GM12891 (cell line): ENCODE measurements at regions not wholly inside any gene's neighbourhood (a gene's known extent, or its start where the extent isn't known, plus 50 kb on each side); places are given as distances from the start of the nearest gene placed in this dataset.

Experiments used
- PAX5 ChIP-seq: IDR thresholded peaks from 2 replicates; pipeline ENCODE4 v1.6.1; 2011; ENCODE audit warnings: low read length, moderate library complexity, mild to moderate bottlenecking; ENCODE audit not compliant: insufficient read depth, severe bottlenecking
- POLR2A ChIP-seq: IDR thresholded peaks from 2 replicates; pipeline ENCODE4 v1.6.1; 2011; ENCODE audit warnings: low read depth, low read length, control low read depth
- POLR2AphosphoS5 ChIP-seq: IDR thresholded peaks from 2 replicates; pipeline ENCODE4 v1.6.1; 2011; ENCODE audit warnings: low read depth, low read length, control low read depth
- POU2F2 ChIP-seq: IDR thresholded peaks from 2 replicates; pipeline ENCODE4 v1.6.1; 2011; ENCODE audit warnings: low read depth, mild to moderate bottlenecking, control low read depth, low read length, moderate library complexity
- SPI1 ChIP-seq: IDR thresholded peaks from 2 replicates; pipeline ENCODE4 v1.6.1; 2011; ENCODE audit warnings: low read depth, low read length, control low read depth
- TAF1 ChIP-seq: IDR thresholded peaks from 2 replicates; pipeline ENCODE4 v1.6.1; 2011; ENCODE audit warnings: low read depth, low read length, control low read depth

DNA sequence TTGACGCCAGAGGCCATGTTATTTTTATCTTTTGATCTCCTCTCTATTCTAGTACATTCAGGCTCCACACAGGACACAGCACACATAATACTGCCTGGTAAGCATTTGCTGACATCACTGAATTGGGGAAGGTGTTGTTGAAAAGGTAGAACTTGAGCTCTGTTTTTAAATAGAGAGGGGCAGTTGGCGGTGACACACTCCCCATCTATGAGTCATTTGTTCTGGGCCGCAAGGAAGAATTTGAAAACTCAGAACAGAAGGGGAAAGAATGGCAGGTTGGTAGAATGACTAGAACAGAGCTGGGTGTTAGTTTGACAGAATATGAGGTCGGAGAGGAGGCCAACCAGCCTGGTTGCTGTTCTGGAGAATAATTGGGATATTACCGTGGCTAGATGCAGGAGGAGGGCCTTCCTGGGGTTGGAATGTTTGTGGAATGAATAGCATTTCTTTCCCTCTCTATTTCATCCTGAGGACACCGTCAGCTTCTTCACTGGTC lies 52.1 kb upstream of the ERRFI1 start:
- TF ChIP-seq POLR2A = no peak
- TF ChIP-seq TAF1 = no peak
- no peak for TF ChIP-seq POU2F2
- TF ChIP-seq POLR2AphosphoS5 = no peak
- TF ChIP-seq SPI1 = no peak
- no peak for TF ChIP-seq PAX5
